GM18508 (cell line): ENCODE measurements at regions not wholly inside any gene's neighbourhood (a gene's known extent, or its start where the extent isn't known, plus 50 kb on each side); places are given as distances from the start of the nearest gene placed in this dataset.
"Not testable (repeated sequence)": the region's sequence is repeated elsewhere in the genome, so short reads cannot be mapped to it uniquely, and the experiment has no call there.

Experiments used
- ATAC-seq: cut with Tn5 transposase; IDR thresholded peaks from one replicate; pipeline ENCODE4 v1.9.1; 2021; ENCODE audit warnings: moderate number of reproducible peaks; ENCODE audit not compliant: insufficient read depth, unreplicated experiment

DNA sequence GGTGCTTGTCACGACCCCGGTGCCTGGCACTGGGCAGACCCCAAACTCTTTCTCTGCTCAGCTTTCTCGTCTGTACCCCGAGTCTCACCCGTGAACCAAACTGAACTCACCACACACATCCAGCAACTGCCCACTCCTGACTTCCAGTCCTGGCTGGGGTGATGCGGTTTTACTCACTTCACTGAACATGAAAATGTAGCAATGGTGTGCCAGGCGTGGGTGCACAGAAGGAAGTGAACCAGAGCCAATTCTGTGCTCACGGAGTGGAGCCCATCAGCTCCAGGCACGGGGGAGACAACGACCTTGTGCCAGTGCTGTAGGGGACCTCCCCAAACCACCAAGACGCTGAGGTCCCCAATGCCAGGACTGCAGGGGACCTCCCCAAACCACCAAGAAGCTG is 78.7 kb upstream of the AFDN start:
- ATAC-seq: no peak

DNA sequence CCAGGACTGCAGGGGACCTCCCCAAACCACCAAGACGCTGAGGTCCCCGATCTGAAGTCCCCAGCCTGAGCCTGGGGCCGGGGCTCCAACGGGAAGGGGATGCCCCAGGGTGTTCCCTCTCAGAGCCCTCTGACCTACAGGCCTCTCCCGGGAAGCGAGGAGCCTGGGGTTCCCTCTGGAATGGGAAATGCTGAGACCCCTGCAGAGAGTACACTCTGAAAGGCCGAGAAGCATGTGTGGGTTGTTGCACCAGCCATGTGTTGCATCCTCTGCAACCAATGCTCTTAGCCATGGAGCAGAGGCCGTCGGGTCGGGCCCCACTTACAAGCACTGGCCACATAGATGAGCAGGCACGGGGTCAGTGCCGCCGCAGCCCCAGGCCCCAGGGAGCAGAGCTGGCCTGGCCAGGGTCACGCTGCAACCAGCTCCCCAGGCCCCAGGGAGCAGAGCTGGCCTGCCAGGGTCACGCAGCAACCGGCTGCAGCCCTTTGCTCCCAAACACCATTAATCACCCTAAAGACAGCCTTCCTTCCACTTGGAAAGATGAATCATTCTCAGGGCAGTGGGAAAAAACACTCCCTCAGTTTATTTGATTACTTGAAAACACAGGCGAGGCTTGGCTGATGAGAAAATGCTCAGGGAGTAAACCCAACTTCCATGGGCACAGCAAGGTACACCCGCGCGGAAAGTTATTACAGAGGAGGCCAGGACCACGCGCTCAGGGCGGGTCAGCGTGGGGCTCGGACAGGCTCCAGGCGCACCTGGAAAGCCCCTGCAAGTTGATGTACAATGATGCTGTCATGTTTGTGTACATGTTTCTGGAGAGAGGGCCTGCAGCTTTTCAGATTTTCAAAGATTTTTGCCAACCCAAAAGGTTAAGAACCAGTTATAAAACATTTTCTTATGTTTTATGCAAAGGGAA is 78.0 kb upstream of the AFDN start:
- no peak for ATAC-seq

DNA sequence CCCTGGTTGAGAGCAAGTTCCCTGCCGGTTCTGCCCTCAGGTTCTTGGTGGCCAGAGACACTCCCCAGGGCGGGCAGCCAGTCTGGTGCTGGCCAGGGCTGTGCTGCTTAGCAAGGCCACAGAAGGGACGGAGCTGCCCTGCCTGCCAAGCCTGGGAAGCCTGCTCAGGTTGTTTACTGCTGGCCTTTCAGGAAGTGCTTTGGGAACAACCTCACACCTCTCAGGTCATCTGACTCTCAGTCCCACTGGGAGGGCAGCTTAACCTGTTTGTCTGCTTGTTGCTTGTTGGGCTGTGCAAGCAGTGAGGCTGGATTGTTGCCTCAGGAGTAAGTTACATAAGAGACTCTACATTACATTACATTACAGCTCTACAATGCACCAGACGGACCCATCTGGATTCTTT is 75.8 kb upstream of the AFDN start:
- no peak for ATAC-seq

DNA sequence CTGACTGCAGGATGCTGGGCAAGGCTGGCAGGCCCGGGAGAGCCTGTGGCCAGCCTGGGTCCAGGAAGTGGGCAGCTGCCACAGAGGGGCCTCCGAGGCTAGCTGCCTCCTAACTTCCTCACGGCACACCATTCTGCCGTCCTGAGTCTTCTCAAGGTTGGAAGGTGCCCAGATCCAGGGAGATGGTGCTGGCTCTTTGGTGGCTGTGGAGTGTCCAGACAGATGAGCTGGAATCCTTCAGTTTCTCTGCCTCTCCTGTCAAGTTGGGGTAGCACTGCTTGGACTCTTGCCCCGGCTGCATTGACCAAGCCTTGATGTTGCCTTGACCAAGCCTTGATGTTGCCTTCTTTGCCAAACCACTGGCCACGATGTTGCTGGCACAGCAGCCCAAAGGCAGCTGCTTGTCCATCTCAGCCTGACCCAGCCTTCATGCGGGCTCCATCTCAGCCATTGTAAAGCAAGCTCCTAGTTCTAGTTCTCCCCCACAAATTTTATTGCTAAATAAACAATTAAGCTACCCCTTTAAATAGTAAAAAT is 75.1 kb upstream of the AFDN start:
- no peak for ATAC-seq

DNA sequence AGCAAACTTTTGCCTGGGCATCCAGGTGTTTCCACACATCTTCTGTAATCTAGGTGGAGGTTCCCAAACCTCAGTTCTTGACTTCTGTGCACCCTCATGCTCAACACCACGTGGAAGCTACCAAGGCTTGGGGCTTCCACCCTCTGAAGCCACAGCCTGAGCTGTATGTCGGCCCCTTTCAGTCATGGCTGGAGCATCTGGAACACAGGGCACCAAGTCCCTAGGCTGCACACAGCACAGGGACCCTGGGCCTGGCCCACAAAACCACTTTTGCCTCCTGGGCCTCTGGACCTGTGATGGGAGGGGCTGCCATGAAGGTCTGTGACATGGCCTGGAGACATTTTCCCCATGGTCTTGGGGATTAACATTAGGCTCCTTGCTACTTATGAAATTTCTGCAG is 73.4 kb upstream of the AFDN start:
- ATAC-seq: not testable (repeated sequence)

DNA sequence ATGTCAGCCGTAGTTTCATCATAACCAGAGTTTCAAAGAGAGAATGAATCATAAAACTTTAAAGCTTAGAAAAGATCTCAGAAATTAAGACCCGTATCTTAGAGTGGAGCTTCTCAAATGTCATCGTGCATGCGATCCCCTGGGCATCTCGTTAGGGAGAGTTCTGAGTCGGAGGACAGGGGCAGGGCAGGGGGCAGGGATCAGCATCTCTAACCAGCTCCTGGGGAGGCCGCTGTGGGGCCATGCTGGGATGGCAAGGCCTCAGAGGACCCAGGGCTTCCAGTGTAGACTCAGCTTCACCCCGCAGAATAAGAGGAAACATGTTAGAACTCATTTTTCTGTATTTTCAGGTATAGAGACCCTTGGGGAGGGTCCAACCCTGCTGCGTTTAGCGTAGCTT is 72.0 kb upstream of the AFDN start:
- no peak for ATAC-seq

DNA sequence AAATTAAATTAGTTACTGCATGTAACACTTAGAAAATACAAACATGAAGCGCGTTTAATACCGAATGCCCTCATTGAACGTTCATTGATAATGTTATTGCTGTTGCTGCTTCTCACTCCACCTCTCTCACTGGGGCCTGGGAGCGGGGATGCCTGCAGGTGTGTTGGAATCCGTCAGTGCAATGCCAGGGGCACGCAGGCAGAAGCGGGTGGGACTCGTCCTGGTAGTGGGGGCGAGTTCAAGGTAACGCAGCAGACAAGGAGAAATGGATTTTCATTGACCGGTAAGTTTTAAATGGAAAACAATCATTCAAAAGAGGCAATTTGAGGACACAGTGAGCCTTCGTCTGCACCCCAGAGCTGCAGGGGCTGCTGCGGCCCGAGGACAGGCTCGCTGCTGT is 71.2 kb upstream of the AFDN start:
- ATAC-seq: no peak

DNA sequence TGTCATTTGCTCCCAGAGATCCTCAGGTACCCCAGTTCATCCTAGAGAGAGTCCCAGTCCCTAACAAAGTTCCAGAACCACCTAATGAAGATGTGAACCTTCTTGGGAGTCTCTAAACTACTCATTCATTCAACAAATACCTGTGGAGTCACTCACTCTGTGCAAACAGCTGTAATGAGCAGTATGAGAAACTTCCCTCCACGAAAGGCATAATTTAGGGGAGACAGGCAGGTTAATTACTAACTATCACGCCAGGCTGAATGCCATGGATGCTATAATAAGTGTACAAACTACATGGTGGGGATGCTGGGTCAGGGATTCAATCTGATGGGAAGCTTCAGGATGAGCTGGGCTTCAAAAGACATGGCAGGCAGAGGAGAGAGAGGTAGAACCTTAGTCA is 70.1 kb upstream of the AFDN start:
- no peak for ATAC-seq

DNA sequence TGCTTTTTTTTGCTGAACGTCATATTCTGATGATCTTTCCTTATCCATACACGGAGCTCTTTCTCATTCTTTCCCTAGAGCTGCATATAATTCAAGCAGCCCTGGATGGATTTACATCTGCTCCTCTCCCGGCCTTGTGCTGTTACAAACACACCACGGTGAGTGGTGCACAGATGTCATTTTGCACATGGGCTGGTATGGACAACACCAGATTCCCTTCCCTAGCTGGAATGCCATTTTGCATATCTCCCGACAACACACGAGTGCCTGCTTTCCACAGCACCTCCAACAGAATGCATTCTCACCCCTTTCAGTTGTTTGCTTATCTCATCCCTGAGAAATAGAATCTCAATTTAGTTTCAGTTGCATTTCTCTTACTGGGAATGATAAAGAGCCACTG is 69.5 kb upstream of the AFDN start:
- no peak for ATAC-seq

DNA sequence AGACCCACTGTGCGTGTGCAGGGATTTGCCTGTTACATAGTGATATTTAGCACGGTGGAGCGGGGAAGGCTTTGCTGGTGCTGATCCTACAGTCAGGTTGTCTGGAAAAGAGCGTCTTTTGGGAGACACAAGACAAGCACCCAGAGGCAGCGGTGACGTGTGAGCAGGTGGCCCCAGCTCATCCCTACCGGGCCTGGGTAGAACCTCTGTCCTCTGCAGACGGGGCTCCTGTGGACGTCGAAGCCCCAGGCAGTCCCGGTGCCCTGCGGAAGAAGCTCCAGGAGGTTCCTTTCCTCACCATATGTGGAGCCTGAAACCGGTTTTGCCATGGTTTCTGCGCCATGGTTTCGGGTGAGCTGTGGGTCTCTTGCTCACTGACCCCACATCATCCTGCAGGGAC is 68.9 kb upstream of the AFDN start:
- ATAC-seq: no peak

DNA sequence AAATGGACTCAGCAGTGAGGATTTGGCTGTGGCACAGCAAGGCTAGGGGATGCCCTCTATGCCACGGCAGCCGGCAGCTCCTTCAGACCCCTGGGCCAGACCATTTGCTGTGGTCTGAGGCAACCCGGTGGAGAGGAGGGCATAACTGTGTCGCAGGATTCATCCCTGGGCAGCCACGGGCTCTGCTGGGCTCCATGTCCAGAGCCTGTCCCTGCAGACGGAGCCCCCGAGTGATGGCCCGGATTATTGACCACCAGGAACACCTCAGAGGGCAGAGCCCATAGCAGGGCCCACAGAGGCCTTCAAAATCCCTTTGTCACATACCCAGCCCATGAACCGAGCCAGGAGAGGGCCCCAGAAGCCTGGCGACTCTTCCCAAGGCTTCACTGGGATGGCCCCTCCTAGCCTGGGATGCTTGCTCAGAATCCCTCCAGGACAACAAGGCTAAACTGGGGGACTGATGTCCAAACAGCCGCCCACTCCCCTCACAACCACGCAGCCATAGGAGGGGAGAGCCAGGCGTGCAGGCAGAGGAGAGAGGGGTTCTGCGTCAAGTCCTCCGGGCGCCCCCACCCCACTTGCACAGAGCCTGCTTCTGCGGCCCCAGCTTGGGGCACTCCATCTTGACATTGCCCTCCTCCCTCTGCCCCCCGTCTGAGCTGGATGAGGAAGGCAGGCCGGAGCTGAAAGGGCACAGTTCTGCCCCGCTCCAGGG is 68.2 kb upstream of the AFDN start:
- ATAC-seq: no peak

DNA sequence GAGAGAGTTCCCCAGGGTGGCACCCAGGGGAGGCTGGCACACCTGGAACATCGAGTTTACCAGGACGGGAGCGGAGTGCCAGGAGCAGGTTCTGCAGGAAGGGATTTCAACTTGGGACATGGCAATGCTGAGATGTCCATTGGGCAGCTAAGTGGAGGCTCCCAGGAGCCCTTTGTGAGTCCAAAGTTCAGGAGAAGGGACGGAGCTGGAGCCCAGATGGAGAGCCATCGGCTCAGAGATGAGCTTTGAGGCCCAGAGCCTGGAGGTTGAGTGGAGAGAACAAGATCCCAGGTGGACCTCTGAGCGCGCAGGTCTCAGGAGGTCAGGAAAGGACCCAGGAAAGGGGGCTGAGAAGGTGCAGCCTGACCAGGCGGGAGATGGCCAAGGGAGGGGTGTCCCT is 67.5 kb upstream of the AFDN start:
- ATAC-seq: no peak

DNA sequence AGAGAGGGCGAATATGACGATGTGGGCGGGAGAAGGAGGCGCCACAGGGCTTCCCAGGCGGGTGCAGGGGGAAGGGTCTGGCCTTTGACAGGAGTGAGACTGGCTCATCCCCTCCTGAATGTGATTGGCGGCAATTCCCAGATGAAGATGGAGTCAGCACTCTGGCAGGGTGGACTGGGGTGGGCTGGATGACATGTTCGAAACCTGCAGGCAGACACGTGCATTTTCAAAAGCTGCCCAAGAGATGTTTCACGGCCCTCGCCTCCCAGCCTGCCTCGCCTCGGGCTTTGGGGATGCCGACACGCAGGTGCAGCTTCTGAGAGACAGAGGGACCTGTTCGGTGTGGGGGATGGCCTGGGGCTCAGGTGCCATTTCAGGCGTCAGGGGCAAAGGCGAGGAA is 66.8 kb upstream of the AFDN start:
- no peak for ATAC-seq

DNA sequence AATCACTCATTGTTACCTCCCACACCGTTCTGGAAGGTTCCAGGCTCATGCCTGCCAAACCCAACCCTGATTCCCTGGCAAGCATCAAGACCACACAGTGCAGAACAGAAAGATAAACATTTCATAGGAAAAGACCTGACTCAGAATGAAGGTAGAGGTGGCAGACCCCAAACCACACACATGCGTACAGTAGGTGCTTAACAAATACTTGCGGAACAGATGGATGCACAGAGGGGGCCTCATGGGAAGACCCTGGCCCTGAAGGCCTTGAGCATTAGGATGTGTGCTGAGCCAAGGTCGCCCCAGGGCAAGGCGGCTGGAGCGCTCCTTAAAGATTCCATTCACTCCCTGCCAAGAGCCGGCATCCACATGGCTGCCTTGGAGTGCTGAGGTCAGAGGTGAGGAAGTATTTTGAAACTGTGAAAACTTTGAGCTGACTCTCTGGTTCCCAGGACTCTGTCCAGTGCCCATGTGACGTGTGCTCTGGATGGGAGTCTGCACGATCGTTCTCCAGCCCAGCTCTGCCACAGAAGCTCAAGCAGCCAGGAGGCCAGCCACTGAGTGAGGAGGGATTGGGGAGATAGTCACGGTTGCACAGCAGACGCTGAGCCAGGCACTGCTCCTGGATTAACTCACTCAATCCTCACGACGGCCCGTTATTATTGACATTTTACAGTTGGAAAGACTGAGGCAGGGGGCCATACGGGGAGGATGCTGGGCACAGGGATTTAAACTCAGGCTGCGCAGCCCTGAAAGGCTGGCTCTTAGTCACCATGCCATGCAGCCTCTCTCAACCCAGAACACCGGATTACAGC is 65.5 kb upstream of the AFDN start:
- ATAC-seq: no peak

DNA sequence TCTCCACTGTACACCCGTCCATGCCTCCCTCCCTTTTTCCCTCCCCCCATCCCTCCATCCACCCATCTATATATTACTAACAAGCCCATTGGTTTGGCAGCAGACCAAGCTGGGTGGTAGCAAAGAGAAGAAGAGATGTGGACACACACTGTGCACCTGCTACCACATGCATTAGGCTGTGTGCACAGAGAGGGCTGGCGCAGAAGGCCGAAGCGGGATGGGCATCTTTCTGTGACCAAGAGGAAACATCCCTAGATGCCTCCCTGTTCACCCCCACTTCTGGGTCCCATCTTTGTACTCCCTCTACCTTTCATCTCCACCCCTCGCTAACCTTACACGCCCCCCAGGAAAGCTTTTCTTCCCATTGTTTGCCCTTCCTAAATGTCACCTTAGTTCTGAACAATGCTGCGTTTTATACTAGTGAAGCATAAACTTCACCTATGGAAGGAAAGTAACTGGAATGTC is 64.9 kb upstream of the AFDN start:
- ATAC-seq: no peak

DNA sequence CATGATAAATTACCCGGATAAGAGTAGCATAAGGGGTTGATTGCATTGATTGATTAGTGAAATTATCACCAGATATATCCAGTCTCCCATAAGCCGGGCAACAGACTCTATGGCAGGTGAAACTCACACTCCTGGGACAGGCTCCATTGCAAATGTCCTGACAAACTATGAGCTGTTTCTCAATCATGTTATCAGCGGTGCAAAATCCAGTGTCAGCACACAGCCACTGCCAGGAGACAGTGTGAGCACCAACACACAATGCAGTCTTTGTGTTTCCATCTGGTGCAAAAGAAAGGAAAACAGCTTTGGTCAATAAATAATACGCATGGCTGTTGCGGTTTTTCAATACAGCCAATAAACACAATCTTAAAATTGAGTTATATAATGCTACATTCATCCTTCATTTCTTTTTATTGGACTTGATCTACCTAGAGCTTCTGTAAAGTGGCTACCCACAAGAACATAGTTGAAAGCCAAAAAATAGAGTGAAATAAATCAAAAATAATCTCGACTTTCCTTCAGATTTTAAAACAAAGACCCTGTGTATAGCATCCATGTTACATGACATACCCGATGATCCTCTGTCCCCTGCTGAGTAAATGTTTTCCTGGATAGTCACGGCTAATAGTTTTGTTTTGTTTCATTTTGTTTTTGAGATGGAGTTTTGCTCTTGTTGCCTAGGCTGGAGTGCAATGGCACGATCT is 64.3 kb upstream of the AFDN start:
- ATAC-seq: no peak

DNA sequence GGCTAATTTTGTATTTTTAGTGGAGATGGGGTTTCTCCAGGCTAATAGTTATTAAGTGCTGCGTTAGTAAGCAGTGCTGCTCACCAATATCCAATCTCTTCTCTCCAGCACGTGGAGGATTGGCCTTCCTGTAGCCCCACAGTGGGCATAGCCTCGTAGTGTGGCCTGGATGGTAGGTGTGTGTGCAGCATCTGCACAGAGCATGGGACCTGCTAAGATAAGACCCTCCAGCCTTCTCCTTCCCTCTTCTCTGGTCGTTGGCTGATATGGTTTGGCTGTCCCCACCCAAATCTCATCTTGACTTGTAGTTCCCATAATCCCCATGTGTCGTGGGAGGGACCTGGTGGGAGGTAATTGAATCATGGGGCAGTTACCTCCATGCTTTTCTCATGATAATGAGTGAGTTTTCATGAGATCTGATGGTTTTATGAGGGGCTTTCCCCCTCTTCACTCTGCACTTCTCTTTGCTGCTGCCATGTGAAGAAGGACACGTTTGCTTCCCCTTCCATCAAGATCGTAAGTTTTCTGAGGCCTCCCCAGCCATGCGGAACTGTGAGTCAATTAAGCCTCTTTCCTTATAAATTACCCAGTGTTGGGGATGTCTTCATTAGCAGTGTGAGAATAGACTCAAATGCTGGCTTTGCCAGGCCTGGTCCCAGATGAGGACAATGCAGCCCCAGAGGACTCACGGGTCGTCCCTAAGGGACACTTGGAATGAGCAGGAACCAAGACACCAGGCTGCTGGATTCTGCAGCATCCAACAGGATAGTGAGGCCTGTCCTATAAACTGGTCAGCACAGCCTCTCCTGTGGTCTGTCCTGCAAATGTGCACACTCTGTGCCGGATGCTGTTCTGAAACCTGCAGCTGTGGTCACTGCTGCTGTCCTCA is 63.4 kb upstream of the AFDN start:
- ATAC-seq: no peak

DNA sequence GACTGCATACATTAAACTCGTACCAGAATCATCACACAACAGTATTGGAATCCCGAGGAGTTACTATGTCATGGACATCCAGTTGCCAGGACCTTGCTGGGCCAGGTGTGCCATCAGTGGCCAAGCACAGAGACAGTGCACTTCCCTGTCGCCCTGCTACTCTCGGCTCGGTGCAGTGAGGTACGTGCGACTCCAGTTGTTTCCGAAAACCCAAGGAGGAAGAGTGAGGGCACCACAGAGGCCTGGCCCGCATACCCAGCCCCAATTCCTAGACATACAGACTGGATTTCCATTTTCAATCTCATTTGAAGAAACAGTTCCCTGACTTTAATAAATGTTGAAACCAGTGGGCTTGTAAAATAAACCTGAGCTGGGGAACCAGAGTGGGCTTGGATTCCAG is 62.5 kb upstream of the AFDN start:
- no peak for ATAC-seq
